A673 (cell line): ENCODE measurements at regions not wholly inside any gene's neighbourhood (a gene's known extent, or its start where the extent isn't known, plus 50 kb on each side); places are given as distances from the start of the nearest gene placed in this dataset.
A peak's percentile ranks its signal among the peaks of the same experiment; 100 is the strongest.

Source experiments
- BruUV-seq: library from RNA; stranded (reverse); fragments of 400-500 nt; replicated peaks from 2 replicates; lab custom pipeline; 2021; lab: Mats Ljungman, UMichigan
- CTCF ChIA-PET: fragments of 300-600 bp; sonication (Branson Sonifier 250); formaldehyde crosslinking; loops from one replicate; lab custom pipeline; 2022; ENCODE audit warnings: antibody characterized with exemption; lab: Charles Lee
- POLR2A ChIA-PET: fragments of 300-600 bp; sonication (Branson Sonifier 250); formaldehyde crosslinking; loops from one replicate; lab custom pipeline; 2022; ENCODE audit warnings: antibody characterized with exemption; ENCODE audit not compliant: low non-redundant PET; lab: Charles Lee
- DNase-seq: peaks from one replicate; pipeline ENCODE4 v3.0.0-alpha.2; 2015; ENCODE audit warnings: low spot score
- H3K27ac ChIP-seq: fragments of 200-600 bp; sonication (generic); 2 replicates; pipeline ENCODE4 v1.5.1; 2016; ENCODE audit warnings: mixed run types, low read depth, mild to moderate bottlenecking, mixed read lengths, antibody characterized with exemption, low read length; ENCODE audit not compliant: poor library complexity, severe bottlenecking
- H3K27me3 ChIP-seq: fragments of 200-600 bp; sonication (generic); replicated peaks from 2 replicates; pipeline ENCODE4 v1.6.1; 2017; ENCODE audit warnings: mixed run types, low read depth, mild to moderate bottlenecking, mixed read lengths, antibody characterized with exemption, low read length; ENCODE audit not compliant: insufficient read depth, poor library complexity
- H3K36me3 ChIP-seq: fragments of 200-600 bp; sonication (generic); 2 replicates; pipeline ENCODE4 v1.6.1; 2016; ENCODE audit warnings: mixed run types, mild to moderate bottlenecking, mixed read lengths, antibody characterized with exemption, low read length; ENCODE audit not compliant: insufficient read depth, poor library complexity, severe bottlenecking
- H3K4me1 ChIP-seq: fragments of 200-600 bp; sonication (generic); 2 replicates; pipeline ENCODE4 v1.6.1; 2017; ENCODE audit warnings: mixed run types, mild to moderate bottlenecking, mixed read lengths, antibody characterized with exemption, low read length; ENCODE audit not compliant: insufficient read depth, poor library complexity, severe bottlenecking
- H3K4me3 ChIP-seq: fragments of 200-600 bp; sonication (generic); 2 replicates; pipeline ENCODE4 v1.5.1; 2016; ENCODE audit warnings: low read depth, mixed run types, mild to moderate bottlenecking, mixed read lengths, low read length; ENCODE audit not compliant: poor library complexity, severe bottlenecking
- H3K9me3 ChIP-seq: fragments of 200-600 bp; sonication (generic); 2 replicates; pipeline ENCODE4 v1.6.1; 2016; ENCODE audit warnings: mixed run types, low read depth, mild to moderate bottlenecking, mixed read lengths, antibody characterized with exemption, low read length; ENCODE audit not compliant: poor library complexity, severe bottlenecking
- EZH2 ChIP-seq: fragments of 200-600 bp; sonication (generic); IDR thresholded peaks from 2 replicates; pipeline ENCODE4 v1.6.1; 2017; ENCODE audit warnings: borderline replicate concordance, low read depth, mild to moderate bottlenecking, mixed read lengths, antibody characterized with exemption, low read length; ENCODE audit not compliant: poor library complexity, severe bottlenecking
- intact Hi-C: fragments of 100-400 bp; cut with micrococcal nuclease; formaldehyde crosslinking; loops from one replicate; pipeline ENCODE4 v1.10.0; 2022; ENCODE audit not compliant: unreplicated experiment
- TF ChIP-seq, protein P1 (sequence below): fragments of 300-800, 200-600 bp; sonication (generic); conservative IDR thresholded peaks from 2 replicates; pipeline ENCODE4 v1.5.1; 2017; ENCODE audit warnings: low read depth, mild to moderate bottlenecking, antibody characterized with exemption, low read length, moderate library complexity, mixed read lengths

DNA sequence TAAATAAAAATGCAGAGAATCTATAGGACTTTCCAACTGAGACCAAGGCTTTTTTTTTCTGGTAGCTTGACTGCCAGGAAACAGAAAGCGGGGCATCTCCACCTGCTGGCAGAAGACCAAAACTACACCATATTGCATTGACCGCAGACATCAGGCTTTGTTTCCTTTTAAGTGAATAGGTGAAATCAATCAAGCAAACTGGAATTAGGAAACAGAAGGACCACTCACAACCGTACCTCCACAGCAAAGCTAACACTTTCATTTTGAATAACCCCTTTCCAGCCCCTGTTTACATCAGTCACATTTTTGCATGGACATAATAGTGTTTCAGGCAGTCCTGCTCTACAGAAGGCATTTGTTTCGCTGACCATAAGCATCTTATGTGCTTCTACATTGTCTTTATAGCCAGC, 218.2 kb downstream of the IDS start:
- Histone ChIP-seq H3K4me1 (no peaks in the 10 kb centered on the region), H3K4me3 (no peak overlapping the region), H3K36me3 (no peaks in the 10 kb centered on the region), H3K27ac (no peak overlapping the region), H3K9me3 (no peaks in the 10 kb centered on the region), H3K27me3 (peaks cover 4% of the 10 kb centered on the region)
- BruUV-seq: no TSS peak
- intact Hi-C loops: loop anchor here (2.0 to 10.0 kb wide), 2 partner anchors 1152 to 1238 kb away; no protein-coding TSS in a partner anchor
- DNase-seq: peak; percentile 57
- ChIA-PET CTCF (interaction anchor here (0.6 kb wide), 1 partner anchor 251 kb away, joined by 3 read pairs; no protein-coding TSS in a partner anchor), POLR2A (interaction anchor here (0.6 kb wide), 1 partner anchor 648 kb away, joined by 3 read pairs; no protein-coding TSS in a partner anchor)
- TF ChIP-seq EZH2: no peak
- TF ChIP-seq, protein P1, sequence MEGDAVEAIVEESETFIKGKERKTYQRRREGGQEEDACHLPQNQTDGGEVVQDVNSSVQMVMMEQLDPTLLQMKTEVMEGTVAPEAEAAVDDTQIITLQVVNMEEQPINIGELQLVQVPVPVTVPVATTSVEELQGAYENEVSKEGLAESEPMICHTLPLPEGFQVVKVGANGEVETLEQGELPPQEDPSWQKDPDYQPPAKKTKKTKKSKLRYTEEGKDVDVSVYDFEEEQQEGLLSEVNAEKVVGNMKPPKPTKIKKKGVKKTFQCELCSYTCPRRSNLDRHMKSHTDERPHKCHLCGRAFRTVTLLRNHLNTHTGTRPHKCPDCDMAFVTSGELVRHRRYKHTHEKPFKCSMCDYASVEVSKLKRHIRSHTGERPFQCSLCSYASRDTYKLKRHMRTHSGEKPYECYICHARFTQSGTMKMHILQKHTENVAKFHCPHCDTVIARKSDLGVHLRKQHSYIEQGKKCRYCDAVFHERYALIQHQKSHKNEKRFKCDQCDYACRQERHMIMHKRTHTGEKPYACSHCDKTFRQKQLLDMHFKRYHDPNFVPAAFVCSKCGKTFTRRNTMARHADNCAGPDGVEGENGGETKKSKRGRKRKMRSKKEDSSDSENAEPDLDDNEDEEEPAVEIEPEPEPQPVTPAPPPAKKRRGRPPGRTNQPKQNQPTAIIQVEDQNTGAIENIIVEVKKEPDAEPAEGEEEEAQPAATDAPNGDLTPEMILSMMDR: peak; percentile 80

DNA sequence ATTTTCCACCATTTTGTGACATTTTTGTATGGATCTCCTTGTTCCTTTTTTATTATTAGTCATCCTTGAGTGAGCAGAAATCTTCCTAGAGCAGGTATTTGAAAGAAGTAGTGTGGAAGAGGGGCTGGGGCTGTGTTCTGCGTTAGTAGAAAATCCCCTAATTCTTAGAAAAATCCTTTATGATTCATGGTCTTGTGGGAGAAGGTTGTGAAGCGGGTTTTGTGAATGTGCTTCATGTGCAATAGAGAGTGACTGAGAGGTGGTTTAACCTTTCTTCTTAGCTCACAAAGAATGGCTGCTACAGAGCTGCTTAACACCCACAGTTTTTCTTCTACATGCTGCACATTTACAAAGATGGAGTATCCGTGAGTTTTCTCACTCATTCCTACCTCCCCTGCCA, 220.5 kb downstream of the IDS start:
- Histone ChIP-seq H3K36me3 (no peaks in the 10 kb centered on the region), H3K4me3 (no peak overlapping the region), H3K27ac (no peak overlapping the region), H3K27me3 (peaks cover 4% of the 10 kb centered on the region), H3K4me1 (no peaks in the 10 kb centered on the region), H3K9me3 (no peaks in the 10 kb centered on the region)
- no TSS peak for BruUV-seq
- no peak for DNase-seq
- POLR2A ChIA-PET: no interaction called here
- CTCF ChIA-PET: no interaction called here
- TF ChIP-seq, protein P1: no peak
- TF ChIP-seq EZH2: no peak
- intact Hi-C loops: loop anchor here (10.0 kb wide), 1 partner anchor 1150 kb away; no protein-coding TSS in a partner anchor

DNA sequence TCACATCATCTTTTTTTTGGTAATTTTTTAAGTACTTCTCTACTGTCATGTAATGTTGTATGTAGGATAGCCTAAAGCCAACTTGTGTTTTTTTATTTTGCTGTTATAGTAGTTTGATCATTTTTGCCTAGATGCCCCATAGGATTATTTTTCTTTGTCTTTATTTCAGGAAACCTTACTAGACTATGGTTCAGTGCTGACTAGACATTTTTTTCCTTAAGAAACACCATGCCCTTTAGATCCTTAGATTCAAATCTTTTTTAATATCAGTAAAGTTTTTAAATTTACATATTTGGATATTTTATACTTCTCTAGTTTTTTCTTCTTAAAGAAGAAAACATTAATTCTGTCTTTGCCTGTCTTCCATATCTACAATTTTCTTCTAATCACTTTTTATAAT, 221.3 kb downstream of the IDS start:
- Histone ChIP-seq H3K4me3 (no peak overlapping the region), H3K4me1 (no peaks in the 10 kb centered on the region), H3K27ac (no peak overlapping the region), H3K27me3 (peaks cover 4% of the 10 kb centered on the region), H3K36me3 (no peaks in the 10 kb centered on the region), H3K9me3 (no peaks in the 10 kb centered on the region)
- intact Hi-C loops: loop anchor here (10.0 kb wide), 1 partner anchor 1149 kb away; no protein-coding TSS in a partner anchor
- no TSS peak for BruUV-seq
- TF ChIP-seq EZH2: no peak
- TF ChIP-seq, protein P1: no peak
- no peak for DNase-seq
- POLR2A ChIA-PET: no interaction called here
- CTCF ChIA-PET: no interaction called here
